ENCODE measurements at regions not wholly inside any gene's neighbourhood (a gene's known extent, or its start where the extent isn't known, plus 50 kb on each side); places are given as distances from the start of the nearest gene placed in this dataset.
A peak's percentile ranks its signal among the peaks of the same experiment; 100 is the strongest.

DNA sequence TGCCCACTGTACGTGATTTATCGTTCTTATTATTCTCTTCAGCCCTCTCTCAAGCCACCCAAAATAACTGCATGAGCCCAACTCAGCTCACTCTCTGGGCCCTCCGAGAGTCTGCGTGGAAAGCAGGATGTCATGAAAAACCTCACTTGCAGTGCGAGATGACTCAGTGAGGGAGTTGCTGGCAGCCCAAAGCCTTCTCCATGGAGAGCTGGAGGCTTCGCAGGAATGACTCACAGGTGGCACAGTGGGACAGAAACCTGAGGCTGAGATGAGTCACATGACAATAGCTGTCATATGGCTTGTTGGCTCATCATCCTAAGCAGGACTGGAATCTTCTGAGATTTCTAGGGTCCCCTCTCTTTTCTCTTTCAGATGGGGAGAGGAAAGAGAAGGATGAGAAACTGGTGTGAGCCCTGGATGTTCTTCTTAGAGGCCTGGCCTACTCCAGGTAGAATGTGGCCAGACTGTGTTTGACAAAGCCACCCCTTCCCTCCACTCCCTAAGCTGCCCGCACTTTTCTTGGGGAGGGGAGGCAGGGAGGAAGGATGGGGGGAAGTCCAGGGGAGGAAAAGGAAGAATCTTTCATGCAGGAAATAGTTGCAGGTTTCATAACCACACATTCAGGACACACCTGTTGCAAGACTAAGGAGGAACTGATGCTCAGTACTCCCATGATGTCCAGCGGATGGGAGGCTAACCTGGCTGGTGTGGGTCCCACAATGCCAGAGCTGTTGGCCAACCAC, 160.6 kb upstream of the RPL38 start:
- TF ChIP-seq EP300 (IDR thresholded peaks at IDR 0.05): no peak
- no peak for TF ChIP-seq POLR2AphosphoS5 (IDR thresholded peaks at IDR 0.05)
- no peak overlapping the region for H3K27ac ChIP-seq

DNA sequence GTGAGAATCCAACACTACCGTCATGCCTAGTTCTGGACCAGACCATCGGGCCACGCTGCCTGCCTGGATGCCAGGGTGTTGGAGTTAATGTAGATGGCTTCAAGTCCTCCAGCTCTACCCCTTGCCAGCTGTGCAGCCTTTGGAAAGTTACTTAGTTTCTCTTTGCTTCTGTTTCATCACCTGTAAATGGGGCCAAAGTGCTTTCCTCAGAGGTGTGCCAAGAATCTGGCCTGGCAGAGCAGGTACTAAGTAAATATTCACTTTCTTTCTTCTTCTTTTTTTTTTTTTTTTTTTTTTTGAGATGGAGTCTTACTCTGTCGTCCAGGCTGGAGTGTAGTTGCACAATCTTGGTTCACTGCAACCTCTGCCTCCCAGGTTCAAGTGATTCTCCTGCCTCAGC, 159.5 kb upstream of the RPL38 start:
- Histone ChIP-seq H3K9me3 (no peaks in the 10 kb centered on the region), H3K4me1 (no peaks in the 10 kb centered on the region), H3K4me3 (no peak overlapping the region), H3K36me3 (no peaks in the 10 kb centered on the region), H3K27me3 (peaks cover 41% of the 10 kb centered on the region), H3K27ac (no peak overlapping the region)
- ATAC-seq: no peak
- WGBS, 2 donors (ENCODE audit: low coverage in 1 of 2): 71 to 94% methylated on average over 3 of the region's 4 CpGs
- no peak for TF ChIP-seq POLR2AphosphoS5 (IDR thresholded peaks at IDR 0.05)
- no peak for TF ChIP-seq EP300 (IDR thresholded peaks at IDR 0.05)
- TF ChIP-seq, protein P1, sequence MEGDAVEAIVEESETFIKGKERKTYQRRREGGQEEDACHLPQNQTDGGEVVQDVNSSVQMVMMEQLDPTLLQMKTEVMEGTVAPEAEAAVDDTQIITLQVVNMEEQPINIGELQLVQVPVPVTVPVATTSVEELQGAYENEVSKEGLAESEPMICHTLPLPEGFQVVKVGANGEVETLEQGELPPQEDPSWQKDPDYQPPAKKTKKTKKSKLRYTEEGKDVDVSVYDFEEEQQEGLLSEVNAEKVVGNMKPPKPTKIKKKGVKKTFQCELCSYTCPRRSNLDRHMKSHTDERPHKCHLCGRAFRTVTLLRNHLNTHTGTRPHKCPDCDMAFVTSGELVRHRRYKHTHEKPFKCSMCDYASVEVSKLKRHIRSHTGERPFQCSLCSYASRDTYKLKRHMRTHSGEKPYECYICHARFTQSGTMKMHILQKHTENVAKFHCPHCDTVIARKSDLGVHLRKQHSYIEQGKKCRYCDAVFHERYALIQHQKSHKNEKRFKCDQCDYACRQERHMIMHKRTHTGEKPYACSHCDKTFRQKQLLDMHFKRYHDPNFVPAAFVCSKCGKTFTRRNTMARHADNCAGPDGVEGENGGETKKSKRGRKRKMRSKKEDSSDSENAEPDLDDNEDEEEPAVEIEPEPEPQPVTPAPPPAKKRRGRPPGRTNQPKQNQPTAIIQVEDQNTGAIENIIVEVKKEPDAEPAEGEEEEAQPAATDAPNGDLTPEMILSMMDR (IDR thresholded peaks at IDR 0.05): no peak
- no peak for TF ChIP-seq POLR2A (IDR thresholded peaks at IDR 0.05)

More for the DNA sequence above, 160.6 kb upstream of the RPL38 start:
- Histone ChIP-seq H3K27me3 (peaks cover 30% of the 10 kb centered on the region), H3K9me3 (no peaks in the 10 kb centered on the region), H3K4me1 (no peaks in the 10 kb centered on the region), H3K4me3 (no peak overlapping the region), H3K36me3 (no peaks in the 10 kb centered on the region)
- WGBS, 2 donors (ENCODE audit: low coverage in 1 of 2): 6 to 47% methylated on average over 2 to 5 of the region's 8 CpGs
- ATAC-seq: peak; percentile 73

DNA sequence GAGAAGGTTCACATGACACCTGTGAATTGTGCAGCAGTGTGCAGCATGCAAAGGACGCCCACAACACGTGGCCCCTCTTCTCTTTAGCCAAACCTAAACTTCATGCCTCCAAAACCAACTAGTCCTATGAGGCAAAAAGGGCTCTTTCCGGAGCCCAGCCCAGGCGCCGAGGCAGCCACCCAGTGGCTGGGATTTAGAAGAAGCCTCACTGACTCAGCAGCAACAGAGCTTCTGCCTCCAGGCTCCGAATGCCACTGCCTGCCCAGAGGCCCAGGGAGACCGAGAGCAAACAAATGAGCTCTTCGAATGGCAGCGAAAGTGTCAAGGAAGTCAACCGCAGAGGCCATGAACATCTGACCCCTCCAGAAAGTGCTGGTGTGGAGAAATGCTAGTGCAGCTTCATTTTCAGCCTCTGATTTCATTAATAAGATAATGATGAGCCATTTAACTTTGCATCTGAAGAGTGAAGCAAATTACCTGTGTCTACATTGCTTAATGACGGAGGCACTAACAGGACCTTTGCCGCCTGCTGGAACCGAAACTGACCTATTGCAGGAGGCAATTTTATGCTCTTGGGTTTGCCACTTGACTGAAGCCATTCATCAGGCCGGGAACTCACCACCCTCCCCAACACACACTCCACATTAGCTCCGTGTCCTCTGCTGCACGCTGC, 157.7 kb upstream of the RPL38 start:
- no peaks in the 10 kb centered on the region for H3K36me3 ChIP-seq
- no peak for ATAC-seq
- TF ChIP-seq, protein P1 (IDR thresholded peaks at IDR 0.05): no peak
- TF ChIP-seq POLR2A (IDR thresholded peaks at IDR 0.05) (no peak), POLR2AphosphoS5 (IDR thresholded peaks at IDR 0.05) (no peak), EP300 (IDR thresholded peaks at IDR 0.05) (no peak)
- peaks cover 59% of the 10 kb centered on the region for H3K27me3 ChIP-seq
- H3K27ac ChIP-seq: no peak overlapping the region
- WGBS, 2 donors (ENCODE audit: low coverage in 1 of 2): 42 to 49% methylated on average over 8 to 10 of the region's 16 CpGs
- H3K9me3 ChIP-seq: no peaks in the 10 kb centered on the region
- no peaks in the 10 kb centered on the region for H3K4me1 ChIP-seq
- H3K4me3 ChIP-seq: no peak overlapping the region

DNA sequence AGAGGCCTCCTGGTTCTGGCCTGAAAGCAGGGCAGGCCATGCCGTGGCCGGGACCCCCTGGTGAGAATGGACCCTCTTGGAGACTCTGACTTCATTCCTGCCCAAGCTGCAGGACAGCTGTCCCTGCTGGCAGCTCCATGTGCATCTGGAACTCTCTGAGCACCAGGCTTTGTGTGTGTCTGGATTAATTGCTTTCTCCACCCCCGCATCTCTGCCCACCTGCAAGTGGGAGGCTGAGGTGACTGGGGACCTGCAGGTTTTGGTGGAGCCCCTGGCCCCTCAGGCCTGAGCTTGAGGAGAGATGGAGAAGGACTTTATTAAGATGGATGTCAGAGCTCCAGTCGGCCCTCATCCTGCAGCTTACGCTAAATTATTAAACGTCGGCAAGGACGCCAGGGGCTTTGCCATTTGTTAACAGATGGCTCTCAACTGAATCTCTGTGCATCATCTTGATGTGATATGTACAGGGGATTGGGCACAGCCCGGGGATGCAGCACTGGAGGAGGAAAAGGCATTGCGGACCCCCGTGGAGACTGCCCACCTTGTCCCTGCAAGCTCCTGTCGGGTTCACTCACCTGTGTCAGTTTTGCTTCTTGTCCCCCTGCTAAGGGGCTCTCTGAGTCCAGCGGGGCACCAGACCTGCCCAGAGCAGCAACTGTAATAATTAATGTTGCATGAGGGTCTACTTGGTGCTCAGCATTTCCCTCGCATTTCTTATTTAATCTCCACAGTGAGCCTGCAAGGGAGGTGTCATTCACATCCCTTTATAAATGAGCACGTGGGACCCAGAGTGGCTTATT, 154.1 kb upstream of the RPL38 start:
- no peak overlapping the region for H3K27ac ChIP-seq
- WGBS, 2 donors (ENCODE audit: low coverage in 1 of 2): 46 to 84% methylated on average over 4 to 7 of the region's 15 CpGs
- no peak for ATAC-seq
- H3K4me1 ChIP-seq: no peaks in the 10 kb centered on the region
- H3K27me3 ChIP-seq: peaks cover 87% of the 10 kb centered on the region
- no peaks in the 10 kb centered on the region for H3K9me3 ChIP-seq
- no peaks in the 10 kb centered on the region for H3K36me3 ChIP-seq
- H3K4me3 ChIP-seq: no peak overlapping the region
- no peak for TF ChIP-seq POLR2AphosphoS5 (IDR thresholded peaks at IDR 0.05)
- TF ChIP-seq EP300 (IDR thresholded peaks at IDR 0.05): no peak
- TF ChIP-seq, protein P1 (IDR thresholded peaks at IDR 0.05): no peak
- no peak for TF ChIP-seq POLR2A (IDR thresholded peaks at IDR 0.05)

DNA sequence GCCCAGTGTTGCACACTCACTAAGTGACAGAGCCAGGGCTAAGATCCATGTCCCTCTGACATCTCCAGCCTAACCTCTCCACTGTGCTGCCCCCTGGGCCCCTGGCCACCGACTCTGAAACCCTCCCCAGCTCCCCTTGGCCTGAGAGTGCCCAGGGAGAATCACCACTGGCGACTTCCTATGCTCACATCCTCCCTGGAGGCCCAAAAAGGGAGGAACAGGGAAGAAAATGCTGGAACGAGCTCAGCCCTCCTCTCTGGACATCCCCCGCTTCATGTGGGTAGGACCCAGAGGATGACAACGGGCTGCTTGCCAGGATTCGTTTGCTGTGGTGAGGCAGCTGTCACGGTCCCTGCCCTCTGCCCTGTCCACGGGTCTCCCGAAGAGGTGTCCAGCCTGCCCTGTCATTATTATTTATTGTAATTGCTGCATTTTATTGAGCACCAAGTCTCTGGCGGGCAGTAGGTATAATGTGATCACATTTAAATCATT, 153.5 kb upstream of the RPL38 start:
- H3K27ac ChIP-seq: no peak overlapping the region
- ATAC-seq: no peak
- H3K9me3 ChIP-seq: no peaks in the 10 kb centered on the region
- TF ChIP-seq POLR2AphosphoS5 (IDR thresholded peaks at IDR 0.05) (no peak), POLR2A (IDR thresholded peaks at IDR 0.05) (no peak), EP300 (IDR thresholded peaks at IDR 0.05) (no peak)
- TF ChIP-seq, protein P1 (IDR thresholded peaks at IDR 0.05): no peak
- H3K27me3 ChIP-seq: peaks cover 89% of the 10 kb centered on the region
- no peak overlapping the region for H3K4me3 ChIP-seq
- no peaks in the 10 kb centered on the region for H3K36me3 ChIP-seq
- WGBS, 2 donors (ENCODE audit: low coverage in 1 of 2): 51% methylated on average over 9 of the region's 10 CpGs; no CpG with 5 or more reads in 1 of the 2 donors
- H3K4me1 ChIP-seq: no peaks in the 10 kb centered on the region
